ENCODE measurements at regions not wholly inside any gene's neighbourhood (a gene's known extent, or its start where the extent isn't known, plus 50 kb on each side); places are given as distances from the start of the nearest gene placed in this dataset.

DNA sequence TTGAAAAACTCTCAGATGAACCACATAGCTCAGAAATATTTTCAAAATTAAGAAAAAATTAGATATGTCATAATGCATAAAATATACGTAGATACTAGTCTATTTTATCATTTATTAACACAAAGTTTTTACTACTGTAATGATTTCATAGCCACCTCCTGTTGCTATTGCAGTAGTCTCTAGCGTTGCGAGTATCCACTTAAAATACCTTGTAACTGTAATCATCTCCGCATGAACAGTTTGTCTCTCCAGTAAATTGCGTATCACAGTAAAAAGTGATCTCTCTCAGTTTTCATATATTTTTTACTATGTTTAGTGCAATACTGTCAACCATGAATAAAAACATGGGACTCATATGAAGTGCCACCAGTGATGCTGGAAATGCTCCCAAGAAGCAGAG, 417.9 kb upstream of the ZNF462 start:
- TF ChIP-seq, protein P1, sequence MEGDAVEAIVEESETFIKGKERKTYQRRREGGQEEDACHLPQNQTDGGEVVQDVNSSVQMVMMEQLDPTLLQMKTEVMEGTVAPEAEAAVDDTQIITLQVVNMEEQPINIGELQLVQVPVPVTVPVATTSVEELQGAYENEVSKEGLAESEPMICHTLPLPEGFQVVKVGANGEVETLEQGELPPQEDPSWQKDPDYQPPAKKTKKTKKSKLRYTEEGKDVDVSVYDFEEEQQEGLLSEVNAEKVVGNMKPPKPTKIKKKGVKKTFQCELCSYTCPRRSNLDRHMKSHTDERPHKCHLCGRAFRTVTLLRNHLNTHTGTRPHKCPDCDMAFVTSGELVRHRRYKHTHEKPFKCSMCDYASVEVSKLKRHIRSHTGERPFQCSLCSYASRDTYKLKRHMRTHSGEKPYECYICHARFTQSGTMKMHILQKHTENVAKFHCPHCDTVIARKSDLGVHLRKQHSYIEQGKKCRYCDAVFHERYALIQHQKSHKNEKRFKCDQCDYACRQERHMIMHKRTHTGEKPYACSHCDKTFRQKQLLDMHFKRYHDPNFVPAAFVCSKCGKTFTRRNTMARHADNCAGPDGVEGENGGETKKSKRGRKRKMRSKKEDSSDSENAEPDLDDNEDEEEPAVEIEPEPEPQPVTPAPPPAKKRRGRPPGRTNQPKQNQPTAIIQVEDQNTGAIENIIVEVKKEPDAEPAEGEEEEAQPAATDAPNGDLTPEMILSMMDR (IDR thresholded peaks at IDR 0.05; ENCODE audit: control extremely low read depth in 1 of 3, insufficient read depth in 1 of 3, low read depth in 1 of 3, low read length in 3 of 3) = no peak
- TF ChIP-seq RXRA (IDR thresholded peaks at IDR 0.05; ENCODE audit: insufficient read depth, low read depth, low read length) (no peak), GTF2F1 (IDR thresholded peaks at IDR 0.05; ENCODE audit: borderline replicate concordance, low read depth, low read length) (no peak), KDM5A (IDR thresholded peaks at IDR 0.05; ENCODE audit: low read length) (no peak), POLR2AphosphoS5 (IDR thresholded peaks at IDR 0.05; ENCODE audit: low read depth, low read length) (no peak)

All from H1 (cell line).